ENCODE measurements at regions not wholly inside any gene's neighbourhood (a gene's known extent, or its start where the extent isn't known, plus 50 kb on each side); places are given as distances from the start of the nearest gene placed in this dataset.

DNA sequence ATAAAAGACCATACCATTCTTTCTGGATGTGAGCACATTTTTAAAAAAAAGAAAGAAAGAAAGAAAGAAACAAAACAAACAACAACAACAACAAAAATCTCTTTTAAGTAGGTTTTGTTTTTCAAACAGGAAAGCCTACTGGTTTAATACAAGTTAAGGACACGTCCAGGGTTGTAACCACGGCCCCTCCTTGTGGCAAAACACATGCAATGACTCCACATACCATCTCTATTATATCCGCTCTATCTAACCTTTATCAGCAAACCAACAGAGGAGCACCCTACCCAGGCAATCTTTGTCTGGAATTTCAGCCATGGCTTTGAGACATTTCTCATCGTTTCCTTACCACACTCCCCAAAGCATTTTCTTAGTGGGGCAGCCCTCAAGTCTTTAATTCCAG lies 360.5 kb upstream of the TMPO start:
- peak; percentile 3 for DNase-seq

DNA sequence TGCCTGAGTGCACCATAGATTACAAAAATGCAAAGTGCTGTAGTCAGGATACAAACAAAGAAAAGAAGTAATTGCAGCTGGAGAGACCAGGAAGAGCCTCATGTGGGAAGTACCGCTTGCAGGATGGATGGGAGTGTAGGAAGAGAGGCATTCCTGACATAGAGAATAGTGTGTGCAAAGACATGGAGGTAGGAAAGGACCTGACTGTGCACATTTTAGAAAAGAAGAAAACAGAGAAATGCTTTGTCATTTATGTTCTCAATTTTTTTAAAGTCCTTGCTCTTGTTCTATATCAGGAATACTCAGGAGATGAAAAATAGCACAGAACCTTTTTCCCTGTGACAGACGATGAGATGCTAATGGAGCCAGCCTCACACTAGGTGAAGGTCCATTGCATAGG lies 358.7 kb upstream of the TMPO start:
- no peak for DNase-seq

DNA sequence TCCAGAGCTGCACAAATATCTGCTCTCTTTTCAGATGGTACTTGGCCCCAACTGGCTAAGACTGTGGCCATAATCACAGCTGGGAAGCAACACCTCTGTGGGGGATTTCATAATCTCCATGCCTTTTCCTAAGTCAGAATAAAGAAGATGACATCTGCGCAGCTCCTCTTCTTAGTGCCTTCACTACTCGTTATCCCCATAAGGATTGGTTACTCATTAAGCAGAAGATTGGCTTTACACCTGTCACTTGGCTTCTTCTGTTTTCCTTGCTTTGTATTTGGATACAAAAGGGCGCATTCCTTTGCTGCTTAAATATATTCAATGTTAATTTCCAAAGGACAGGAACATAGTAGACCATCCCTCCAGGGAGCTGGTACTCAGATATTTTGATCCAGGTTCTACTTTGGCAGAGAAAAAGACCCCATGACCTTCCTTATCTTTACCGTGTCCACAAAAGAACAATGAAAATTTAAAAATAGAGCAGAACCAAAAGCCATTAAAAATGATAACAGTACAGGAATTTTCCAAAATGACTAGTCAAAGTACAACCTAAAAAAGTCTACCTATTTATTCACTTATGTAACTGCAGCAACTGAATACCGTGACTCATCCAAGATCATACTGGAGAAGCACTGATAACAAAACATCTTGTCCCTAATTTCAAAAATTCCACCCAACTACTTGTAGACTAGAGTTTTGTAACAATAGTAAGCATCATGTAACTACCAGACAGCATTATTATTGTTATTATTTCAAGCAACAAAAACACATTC lies 352.3 kb upstream of the TMPO start:
- no peak for DNase-seq

GRCh38 chr12:98172304-98172703 lies 343.1 kb upstream of the TMPO start:
- DNase-seq = no peak

DNA sequence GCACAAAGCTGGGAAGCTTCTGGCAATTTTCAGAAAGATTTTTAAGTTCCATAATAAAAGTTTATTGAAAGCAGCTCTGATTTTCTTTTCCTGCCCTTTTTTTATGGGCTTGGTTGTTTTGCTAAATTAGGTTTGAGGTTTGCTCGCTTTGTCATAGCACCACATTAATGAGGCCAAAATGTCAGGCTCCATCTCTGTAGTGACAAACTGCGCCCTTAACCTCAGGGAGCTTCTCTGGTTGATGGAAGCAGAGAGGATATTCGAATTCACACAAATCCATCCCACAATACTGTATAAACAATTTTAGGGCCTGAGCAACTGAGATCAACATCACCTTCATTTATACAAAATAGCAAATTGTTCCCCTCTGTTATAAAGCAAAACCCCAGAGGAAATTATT lies 342.6 kb upstream of the TMPO start:
- no peak for DNase-seq

GRCh38 chr12:98173773-98174427 lies 341.5 kb upstream of the TMPO start:
- DNase-seq = no peak

- no peak for DNase-seq
Observed at GRCh38 chr12:98174428-98174809, 341.0 kb upstream of the TMPO start.

DNA sequence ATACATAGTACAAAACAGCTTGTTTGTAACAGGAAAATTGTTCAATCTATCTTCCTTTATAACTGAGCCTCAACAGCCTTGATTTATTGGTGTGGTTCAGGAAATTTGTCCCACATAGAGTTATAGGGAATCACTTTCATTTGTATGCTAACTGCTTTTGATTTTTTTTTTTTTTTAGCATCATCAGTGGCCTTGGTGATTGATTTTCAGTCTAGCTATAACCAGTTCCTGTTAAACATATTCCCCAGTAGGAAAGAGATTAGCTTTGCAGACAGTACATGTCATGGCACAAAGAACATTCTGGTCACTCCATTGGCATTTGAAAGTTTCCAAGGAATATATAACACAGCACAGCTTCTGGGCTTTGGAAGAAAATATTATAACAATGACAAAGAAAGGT lies 337.3 kb upstream of the TMPO start:
- DNase-seq = no peak

DNA sequence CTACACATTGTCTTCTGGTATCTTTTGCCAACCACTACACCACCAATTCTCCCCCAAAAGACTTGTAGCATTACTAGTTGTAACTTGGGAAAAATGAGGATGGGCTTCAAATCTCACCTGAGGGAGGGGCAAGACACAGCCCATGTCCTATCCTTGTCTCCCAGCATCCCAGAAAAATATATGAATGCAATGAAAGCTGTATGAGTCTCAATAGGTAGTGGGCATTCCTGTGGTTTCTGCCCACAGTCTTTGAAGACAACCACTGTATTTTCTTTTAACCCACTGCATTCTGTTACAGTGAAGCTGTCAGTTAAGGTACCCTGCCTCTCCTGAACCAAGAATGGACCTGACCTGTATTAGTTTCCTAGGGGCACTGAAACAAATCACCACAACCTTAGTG lies 336.2 kb upstream of the TMPO start:
- no peak for DNase-seq

GRCh38 chr12:98180603-98181002 lies 334.8 kb upstream of the TMPO start:
- DNase-seq = no peak

GRCh38 chr12:98182821-98183220 lies 332.6 kb upstream of the TMPO start:
- no peak for DNase-seq

- DNase-seq = peak; percentile 7
Observed at GRCh38 chr12:98185606-98186005, 329.8 kb upstream of the TMPO start.

- DNase-seq = peak; percentile 30
Observed at GRCh38 chr12:98188650-98189077, 326.7 kb upstream of the TMPO start.

- no peak for DNase-seq
Observed at GRCh38 chr12:98194591-98194990, 320.8 kb upstream of the TMPO start.

- no peak for DNase-seq
Observed at GRCh38 chr12:98198261-98198982, 317.0 kb upstream of the TMPO start.

DNA sequence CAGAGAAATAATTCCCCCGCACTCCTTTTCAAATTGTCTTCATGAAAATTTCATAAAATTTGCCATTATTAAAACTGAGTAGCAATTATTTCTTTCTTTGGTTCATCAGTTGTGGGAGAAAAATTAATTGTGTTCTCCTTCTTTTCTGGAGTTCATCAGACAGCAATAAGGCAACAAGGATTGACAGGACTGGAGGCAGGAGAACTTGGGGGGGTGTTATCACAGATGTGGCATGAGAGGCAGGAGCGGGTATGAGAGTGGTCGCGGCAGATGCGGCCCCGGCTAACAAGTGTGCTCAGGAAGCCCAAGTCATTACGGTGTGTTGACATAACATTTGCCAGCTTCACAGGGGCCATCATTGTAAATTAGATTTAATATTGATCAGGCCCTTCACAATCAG lies 306.6 kb upstream of the TMPO start:
- no peak for DNase-seq

- peak; percentile 65 for DNase-seq
Observed at GRCh38 chr12:98211909-98212695, 303.3 kb upstream of the TMPO start.

DNA sequence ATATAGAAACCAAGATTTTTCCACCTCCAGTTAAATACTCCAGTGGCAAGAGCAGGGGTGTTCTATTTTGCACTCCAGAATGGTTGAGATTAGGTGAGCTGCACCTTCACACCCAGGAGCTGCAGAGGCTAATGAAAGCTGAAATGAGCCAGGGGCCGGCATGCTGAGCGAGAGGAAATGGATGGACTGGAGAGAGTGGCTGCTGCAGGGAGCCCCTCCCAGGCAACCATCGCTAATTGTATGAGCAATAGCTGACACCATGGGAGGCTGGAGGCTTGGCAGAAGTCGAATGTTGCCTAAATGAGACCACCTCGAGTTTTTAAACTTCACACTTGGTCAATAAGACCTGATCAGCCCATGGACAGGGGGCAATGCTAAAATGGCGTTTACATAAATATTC lies 301.8 kb upstream of the TMPO start:
- DNase-seq = no peak

GRCh38 chr12:98217257-98217656 lies 298.1 kb upstream of the TMPO start:
- DNase-seq = no peak

DNA sequence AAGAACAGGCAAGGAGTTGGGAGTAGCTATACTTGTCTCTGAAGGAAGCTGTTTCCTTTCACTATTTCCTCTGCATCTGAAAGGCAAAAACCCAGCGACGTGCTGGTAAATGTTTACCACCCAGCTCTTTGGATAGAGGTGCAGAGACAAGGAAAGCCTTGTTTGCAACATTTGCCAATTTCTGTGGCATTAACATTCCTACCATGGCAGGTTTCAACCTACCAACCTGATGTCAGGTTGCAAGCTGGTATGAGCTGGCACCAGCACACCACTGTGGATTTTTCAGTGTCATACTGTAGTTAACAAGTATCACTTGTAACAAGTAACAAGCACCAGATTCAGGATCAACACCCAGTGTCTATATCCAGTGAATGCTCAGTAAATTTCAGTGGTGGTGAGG lies 294.8 kb upstream of the TMPO start:
- DNase-seq = no peak

DNA sequence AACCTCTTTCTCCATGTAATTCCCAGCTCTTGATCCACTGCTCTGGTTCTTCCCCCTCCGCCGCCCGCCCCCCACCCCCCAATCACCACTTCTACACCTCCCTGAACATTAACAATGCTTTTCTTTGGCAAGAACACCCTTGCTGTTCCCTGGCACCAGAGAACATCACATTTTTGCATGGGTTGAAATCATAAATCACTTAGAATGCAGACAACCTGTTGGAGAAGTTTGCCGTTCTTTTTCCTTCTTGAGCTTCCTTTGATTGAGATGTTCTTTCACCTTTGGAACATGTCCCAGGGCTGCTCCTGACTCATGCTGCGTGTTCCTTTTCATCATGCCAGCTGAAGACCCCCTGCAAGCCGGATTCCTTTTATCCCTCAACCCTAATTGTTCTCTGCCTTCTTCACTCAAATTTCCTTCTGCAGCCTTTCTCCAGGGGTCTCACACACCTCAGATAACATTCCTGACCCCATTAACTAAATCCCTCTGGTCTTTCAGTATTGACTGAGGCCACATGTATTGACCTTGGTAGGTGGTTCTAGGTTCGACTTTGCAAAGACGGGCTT lies 294.1 kb upstream of the TMPO start:
- peak; percentile 8 for DNase-seq

GRCh38 chr12:98222135-98222534 lies 293.3 kb upstream of the TMPO start:
- DNase-seq = no peak
